GM19397 (cell line): ENCODE measurements at regions not wholly inside any gene's neighbourhood (a gene's known extent, or its start where the extent isn't known, plus 50 kb on each side); places are given as distances from the start of the nearest gene placed in this dataset.
"Not testable (repeated sequence)": the region's sequence is repeated elsewhere in the genome, so short reads cannot be mapped to it uniquely, and the experiment has no call there.

Experiments
- ATAC-seq: cut with Tn5 transposase; IDR thresholded peaks from one replicate; pipeline ENCODE4 v1.9.1; 2021; ENCODE audit warnings: mild to moderate bottlenecking, moderate library complexity; ENCODE audit not compliant: unreplicated experiment

DNA sequence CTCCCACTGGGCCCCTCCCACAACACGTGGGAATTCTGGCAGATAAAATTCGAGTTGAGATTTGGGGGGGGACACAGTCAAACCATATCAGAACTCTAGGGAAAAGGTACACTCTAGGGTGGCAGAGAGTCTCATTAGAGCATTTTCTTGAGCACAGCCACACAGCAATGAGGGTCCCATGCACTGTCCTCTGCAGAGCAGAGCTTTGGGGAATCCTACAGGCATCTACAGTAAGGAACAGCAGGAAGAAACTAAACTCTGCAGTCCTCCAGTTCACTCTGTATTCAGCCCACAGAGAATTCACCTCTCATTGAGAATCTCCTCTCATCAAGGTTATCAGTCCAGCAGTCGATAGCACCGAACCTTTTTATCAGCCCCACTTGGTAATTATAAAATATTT, 438.6 kb upstream of the NOX3 start:
- ATAC-seq: no peak

DNA sequence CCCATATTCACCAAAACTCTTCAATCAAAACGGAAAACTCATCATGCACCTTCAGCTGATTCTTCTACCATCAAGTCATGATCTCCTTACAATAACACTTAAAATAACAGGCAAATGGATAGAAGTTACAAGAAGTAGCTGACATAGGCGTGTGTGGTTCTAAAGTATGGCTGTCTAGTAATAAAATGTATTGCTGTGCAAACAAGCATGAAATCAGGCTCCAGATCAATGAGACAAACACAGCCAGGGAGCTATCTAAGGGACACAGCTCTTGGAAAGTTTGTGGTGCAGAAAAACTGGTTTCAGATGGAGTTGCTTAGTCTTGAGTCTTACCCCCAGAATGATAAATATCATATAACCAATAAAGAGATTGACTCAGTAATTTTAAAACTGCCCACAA, 434.8 kb upstream of the NOX3 start:
- no peak for ATAC-seq

DNA sequence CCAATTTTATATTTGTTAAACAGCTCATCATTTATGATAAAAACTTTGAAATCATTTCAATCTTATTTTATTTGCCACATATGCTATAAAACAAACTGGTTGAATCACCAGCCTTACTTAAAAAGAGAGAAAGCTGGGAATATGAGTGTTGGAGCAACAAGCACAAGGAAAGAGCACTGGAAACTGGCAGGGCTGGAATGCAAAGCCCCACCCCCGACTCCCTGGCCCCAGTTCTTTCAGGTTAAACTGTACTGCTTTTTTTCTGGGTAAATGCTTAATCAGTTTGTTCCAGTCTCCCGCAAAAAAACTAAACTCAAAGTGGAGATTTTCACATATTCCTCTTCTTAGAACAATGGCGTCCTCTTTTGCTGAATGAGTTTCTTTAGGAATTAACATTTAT, 433.8 kb upstream of the NOX3 start:
- ATAC-seq: no peak

GRCh38 chr6:155887421-155887820, 431.8 kb upstream of the NOX3 start:
- ATAC-seq: no peak

- ATAC-seq: no peak
Measured at GRCh38 chr6:155883741-155884140, 428.1 kb upstream of the NOX3 start.

DNA sequence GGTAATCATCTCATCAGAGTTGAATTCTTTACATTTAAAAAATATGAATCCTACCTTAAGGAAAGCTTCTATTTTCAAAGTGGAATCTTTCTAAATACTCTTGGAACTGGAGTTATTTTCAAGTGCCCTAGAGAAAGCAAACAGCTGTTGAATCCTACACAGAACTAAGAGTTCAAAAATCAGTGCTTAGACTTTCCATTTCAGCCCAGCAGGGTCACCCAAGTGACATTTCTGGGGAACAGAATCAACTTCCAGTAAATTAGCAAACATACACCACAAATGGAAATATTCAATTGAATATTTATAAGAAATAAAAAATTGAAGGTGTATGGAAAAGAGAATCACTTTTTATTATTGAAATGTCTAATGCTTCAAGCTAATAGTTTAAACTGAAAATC, 427.7 kb upstream of the NOX3 start:
- no peak for ATAC-seq

DNA sequence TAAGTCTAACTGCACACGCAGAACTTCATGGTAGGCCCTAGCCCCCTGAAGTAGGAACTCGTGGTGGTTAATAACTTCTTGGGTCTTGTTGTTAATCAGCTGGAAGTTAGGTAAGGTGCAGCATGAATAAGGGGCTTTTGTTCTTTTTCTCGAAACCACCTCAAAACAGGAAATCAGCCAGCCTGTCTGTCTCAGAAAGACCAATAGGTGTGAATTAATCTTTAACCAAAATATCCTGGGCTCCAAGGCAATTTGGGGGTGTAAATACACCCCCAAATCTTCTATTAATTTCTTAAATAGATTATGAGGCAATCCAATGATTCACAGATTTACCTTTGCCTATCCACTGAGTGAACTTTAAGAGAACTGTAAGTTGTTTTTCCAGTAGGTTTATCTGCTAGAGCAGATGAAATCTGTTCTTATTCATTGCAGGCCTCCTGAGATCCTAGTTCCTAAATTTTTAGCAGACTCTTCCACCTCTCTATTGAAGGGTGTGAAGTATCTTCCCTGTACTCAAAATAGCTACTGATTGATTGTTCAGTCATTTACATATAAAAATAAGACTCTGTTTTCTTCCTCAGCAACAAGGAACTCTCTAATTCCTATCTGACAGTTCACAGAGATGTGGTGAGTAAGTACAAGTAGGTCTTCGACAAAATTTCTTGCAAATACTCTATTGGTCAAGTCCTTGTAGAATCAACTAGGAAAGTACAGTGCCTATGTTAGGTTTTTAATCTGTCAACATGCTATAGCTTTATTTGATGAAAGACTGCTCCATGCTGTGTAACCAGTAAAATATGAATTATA, 427.1 kb upstream of the NOX3 start:
- peak; percentile 91 for ATAC-seq

DNA sequence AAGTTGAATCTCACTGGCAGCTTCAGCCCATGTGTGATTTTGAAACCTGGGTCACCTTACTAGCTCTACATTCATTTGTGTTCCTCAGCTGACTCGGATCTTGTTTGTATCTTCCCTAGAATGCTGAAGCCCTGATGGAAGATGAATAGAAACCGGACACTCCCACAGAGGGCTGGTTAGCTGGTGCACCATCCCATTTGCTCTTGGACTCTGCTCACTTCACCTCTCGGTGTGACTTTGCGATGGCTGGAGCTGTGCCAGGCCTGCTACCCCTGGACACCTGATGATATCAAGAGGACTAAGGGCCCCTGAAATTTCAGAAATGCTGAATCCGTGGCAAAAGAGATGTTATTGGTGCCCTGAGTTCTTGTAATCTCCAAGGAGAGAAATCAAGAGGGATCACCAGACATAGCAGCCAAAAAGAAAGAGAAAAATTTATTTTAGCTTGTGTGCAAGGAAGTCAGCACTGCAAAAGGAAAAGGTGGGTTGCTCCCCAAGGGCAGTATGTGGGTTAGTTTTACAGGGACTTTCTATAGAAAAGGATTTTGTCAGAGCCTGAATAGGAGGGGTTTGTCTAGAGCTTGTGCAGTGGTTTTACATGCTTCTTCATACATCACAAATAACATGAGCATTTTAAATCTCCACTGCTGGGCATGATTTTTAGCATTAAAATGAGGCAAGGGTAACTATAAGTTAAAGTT, 426.3 kb upstream of the NOX3 start:
- peak; percentile 51 for ATAC-seq

GRCh38 chr6:155880900-155881299, 425.3 kb upstream of the NOX3 start:
- ATAC-seq: no peak

DNA sequence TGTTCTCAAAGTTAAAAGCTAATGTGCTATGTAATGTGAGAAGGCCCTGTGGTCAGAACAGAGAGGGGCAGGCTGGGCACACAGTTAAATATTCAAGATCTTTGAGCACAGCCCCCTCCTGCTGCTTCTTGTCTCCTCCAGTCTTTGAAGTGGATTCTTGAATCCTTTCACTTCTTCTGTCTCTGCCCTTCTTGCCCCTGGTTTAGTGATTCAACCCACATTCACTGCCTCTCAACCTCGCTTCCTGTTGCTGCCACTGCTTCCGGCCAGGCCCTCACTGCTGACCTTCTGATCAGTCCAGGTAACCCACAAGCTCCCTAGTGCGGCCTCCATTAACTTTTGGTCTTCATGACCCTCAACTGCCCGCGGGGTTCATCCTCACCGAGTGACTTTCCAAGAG, 417.3 kb upstream of the NOX3 start:
- ATAC-seq: no peak

DNA sequence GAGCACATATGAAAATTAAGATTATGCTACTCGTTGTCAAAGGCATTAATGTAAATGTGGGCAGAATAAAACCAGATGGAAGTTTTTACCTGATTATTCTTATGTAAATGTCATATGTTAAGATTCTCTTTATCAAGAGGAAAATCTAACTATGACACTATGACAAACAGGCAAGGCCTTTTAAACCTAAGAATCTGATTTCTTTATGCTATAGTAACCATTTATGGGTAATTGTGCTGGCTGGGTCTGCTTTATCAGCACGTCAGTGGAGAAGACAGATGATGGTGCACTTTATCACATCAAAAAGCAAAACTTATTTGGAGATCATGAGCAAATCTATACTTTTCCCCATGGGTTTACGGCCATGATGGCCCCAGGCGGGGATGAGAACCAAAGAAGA, 412.0 kb upstream of the NOX3 start:
- no peak for ATAC-seq

GRCh38 chr6:155866676-155867390, 411.2 kb upstream of the NOX3 start:
- not testable (repeated sequence) for ATAC-seq

- ATAC-seq: no peak
Measured at GRCh38 chr6:155861821-155862220, 406.2 kb upstream of the NOX3 start.

GRCh38 chr6:155858906-155859305, 403.3 kb upstream of the NOX3 start:
- ATAC-seq: not testable (repeated sequence)

GRCh38 chr6:155854787-155855186, 399.1 kb upstream of the NOX3 start:
- ATAC-seq: no peak

DNA sequence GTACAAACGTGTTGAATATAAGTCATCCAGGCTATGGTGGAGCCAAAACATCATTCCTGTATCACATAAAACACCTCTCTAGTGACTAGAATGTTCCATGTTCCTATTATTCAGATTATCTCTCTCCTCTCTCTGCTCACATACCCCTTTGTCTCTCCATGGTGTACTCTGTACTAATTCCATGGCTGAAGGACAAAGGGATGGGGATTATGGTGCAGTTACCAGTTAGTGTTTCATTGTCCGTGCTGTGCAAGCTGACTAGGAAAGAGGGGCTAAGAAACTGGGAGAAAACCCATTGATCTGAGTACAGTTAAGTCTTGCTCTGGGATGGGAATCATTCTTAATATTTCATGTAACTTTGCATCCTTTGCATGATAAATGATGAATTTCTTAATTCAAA, 397.4 kb upstream of the NOX3 start:
- no peak for ATAC-seq

DNA sequence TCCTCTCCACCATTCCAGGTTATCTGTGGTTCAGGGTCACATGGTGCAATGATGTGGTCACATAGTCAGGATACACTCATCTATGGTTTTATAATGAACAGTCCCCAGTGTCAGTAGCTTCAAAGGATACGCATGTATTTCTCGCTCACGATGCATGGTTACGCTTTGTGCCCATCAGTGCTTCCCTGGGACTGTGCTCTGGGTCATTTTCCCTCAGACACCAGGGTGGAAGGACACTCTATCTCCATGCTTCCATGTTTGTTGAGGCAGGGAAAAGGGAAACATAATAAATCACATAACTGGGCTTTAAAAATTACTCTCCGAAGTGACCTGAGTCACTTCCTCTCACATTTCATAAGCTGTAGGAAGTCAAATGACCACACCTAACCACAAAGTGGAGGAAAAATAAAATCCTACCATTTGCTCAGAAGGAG, 394.8 kb upstream of the NOX3 start:
- no peak for ATAC-seq

GRCh38 chr6:155847711-155848110, 392.1 kb upstream of the NOX3 start:
- no peak for ATAC-seq

DNA sequence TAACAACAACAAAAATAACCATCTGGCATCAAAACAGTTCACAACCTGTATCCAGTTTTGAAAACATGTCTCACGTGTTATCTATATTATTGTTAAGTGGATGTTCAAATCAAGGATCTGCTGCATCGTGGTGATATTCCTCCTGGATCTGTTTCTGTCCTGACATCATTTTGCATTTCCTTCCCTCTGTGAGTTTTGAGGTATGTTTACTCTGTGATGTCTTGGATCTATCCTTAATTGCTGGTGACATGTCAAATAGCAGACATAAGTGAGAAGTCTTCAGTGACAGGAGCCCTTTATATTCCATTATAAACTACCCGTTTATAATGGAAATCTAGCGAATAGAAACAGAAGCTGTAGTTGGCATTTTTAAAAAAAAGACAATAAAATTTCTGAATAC, 381.8 kb upstream of the NOX3 start:
- no peak for ATAC-seq

- no peak for ATAC-seq
Measured at GRCh38 chr6:155832596-155832995, 377.0 kb upstream of the NOX3 start.

DNA sequence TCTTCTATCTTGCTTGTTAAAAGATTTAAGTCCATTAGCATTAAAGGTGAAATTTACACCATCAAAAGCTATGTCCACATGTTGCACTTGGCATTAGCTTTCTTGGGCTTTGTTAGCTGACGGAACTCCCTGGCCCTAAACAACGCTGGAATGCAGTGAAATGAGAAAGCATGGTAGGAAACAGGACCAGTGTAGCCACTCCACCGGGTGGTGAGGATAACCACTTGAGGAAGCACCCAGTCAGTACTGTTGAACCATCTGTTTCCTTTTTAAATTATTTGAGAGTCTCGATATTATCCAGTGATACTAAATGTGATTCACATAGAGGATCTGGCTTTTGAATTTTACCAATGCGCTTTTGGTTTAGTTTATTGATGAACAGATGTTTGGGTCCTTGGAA, 374.9 kb upstream of the NOX3 start:
- no peak for ATAC-seq

DNA sequence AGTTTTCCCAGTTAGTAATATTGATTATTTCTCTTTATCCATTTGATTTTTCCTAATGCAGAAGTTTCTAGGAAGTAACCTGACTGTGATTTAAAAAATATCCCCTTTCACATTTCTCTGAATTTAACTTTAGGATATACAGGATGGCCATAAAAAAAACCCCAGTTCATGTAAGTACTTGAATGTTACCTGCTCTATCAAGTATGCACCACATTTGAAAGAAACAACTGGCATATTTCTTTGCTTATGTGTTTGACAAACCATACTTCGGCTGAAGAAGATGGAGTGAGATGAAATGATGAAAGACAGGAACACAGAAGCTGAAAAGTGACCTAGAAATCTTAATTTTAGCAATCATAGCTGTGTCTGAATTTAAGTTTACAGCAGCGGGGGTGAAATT, 374.0 kb upstream of the NOX3 start:
- no peak for ATAC-seq
